ENCODE measurements at regions not wholly inside any gene's neighbourhood (a gene's known extent, or its start where the extent isn't known, plus 50 kb on each side); places are given as distances from the start of the nearest gene placed in this dataset.
"Not testable (repeated sequence)": the region's sequence is repeated elsewhere in the genome, so short reads cannot be mapped to it uniquely, and the experiment has no call there.

- H2BK20ac ChIP-seq (ENCODE audit: low read depth, low read length); intact Hi-C loops (cut with micrococcal nuclease); H3K27me3 ChIP-seq (ENCODE audit: control insufficient read depth, insufficient read depth, low read length); in situ Hi-C loops (cut with MboI; ENCODE audit: low sequenced_read_pairs); H3K79me1 ChIP-seq (ENCODE audit: low read depth in 1 of 2, low read length in 2 of 2); ATAC-seq (ENCODE audit: low read depth); H3K4me3 ChIP-seq (ENCODE audit: insufficient read depth, low read depth, low read length); H3K4ac ChIP-seq (ENCODE audit: low read depth, low read length); BruUV-seq (replicated peaks); H4K20me1 ChIP-seq (ENCODE audit: insufficient read depth, low read length); H3K4me2 ChIP-seq (ENCODE audit: low read depth, low read length); H2AK5ac ChIP-seq (ENCODE audit: low read depth, low read length); H2AK9ac ChIP-seq (replicated peaks; ENCODE audit: low read depth, low read length, poor library complexity); H2AFZ ChIP-seq (replicated peaks; ENCODE audit: low read length, poor library complexity); DNase-seq; H3K56ac ChIP-seq (ENCODE audit: extremely low read depth, insufficient read depth, low read length); H3K14ac ChIP-seq (replicated peaks; ENCODE audit: low read depth, low read length); H4K91ac ChIP-seq (ENCODE audit: insufficient read depth, low read depth, low read length); H2BK15ac ChIP-seq (ENCODE audit: low read depth, low read length); H3K9ac ChIP-seq (ENCODE audit: low read depth, low read length); H3K9me1 ChIP-seq (ENCODE audit: insufficient read depth, low read length); H3K23ac ChIP-seq (ENCODE audit: low read depth, low read length); H2BK5ac ChIP-seq (ENCODE audit: low read depth, low read length, poor library complexity, severe bottlenecking); H2BK120ac ChIP-seq (ENCODE audit: low read depth, low read length); POLR2A ChIA-PET (ENCODE audit: unreplicated experiment); H4K8ac ChIP-seq (ENCODE audit: low read depth in 2 of 2, low read length in 2 of 2); dilution Hi-C loops (cut with HindIII; ENCODE audit: low sequenced_read_pairs, unreplicated experiment); H4K5ac ChIP-seq (ENCODE audit: low read depth, low read length); H3K9me3 ChIP-seq (ENCODE audit: control insufficient read depth, insufficient read depth, low read length); CTCF ChIA-PET; H3K18ac ChIP-seq (ENCODE audit: low read depth, low read length); H3K27ac ChIP-seq (ENCODE audit: insufficient read depth, low read length); H3K36me3 ChIP-seq (ENCODE audit: control insufficient read depth, insufficient read depth, low read length): not testable (repeated sequence)
- peaks cover 16% of the 10 kb centered on the region for H3K4me1 ChIP-seq (ENCODE audit: control insufficient read depth, insufficient read depth, low read length)
- no CpG with 5 or more reads among the region's 9 CpGs for WGBS, 2 experiments (ENCODE audit: extremely low coverage in 2 of 2, insufficient read length in 1 of 2)
These were observed 542.5 kb upstream of the KLF4 start for GRCh38 chr9:108032079-108032478.

DNA sequence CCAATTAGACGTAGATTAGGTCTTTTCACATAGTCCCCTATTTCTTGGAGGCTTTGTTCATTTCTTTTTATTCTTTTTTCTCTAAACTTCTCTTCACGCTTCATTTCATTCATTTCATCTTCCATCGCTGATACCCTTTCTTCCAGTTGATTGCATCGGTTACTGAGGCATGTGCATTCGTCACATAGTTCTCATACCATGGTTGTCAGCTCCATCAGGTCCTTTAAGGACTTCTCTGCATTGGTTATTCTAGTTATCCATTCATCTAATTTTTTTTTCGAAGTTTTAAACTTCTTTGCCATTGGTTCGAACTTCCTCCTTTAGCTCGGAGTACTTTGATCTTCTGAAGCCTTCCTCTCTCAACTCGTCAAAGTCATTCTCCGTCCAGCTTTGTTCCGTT, 541.7 kb upstream of the KLF4 start:
- H3K18ac ChIP-seq (ENCODE audit: low read depth, low read length); H4K5ac ChIP-seq (ENCODE audit: low read depth, low read length); H3K79me1 ChIP-seq (ENCODE audit: low read depth in 1 of 2, low read length in 2 of 2); H2AK5ac ChIP-seq (ENCODE audit: low read depth, low read length); H3K23ac ChIP-seq (ENCODE audit: low read depth, low read length); H3K4me3 ChIP-seq (ENCODE audit: insufficient read depth, low read depth, low read length); H3K9ac ChIP-seq (ENCODE audit: low read depth, low read length); H3K56ac ChIP-seq (ENCODE audit: extremely low read depth, insufficient read depth, low read length); BruUV-seq (replicated peaks); H2BK20ac ChIP-seq (ENCODE audit: low read depth, low read length); H2BK15ac ChIP-seq (ENCODE audit: low read depth, low read length); H3K14ac ChIP-seq (replicated peaks; ENCODE audit: low read depth, low read length); H2BK120ac ChIP-seq (ENCODE audit: low read depth, low read length); H3K27me3 ChIP-seq (ENCODE audit: control insufficient read depth, insufficient read depth, low read length); CTCF ChIA-PET; H3K9me3 ChIP-seq (ENCODE audit: control insufficient read depth, insufficient read depth, low read length); H4K91ac ChIP-seq (ENCODE audit: insufficient read depth, low read depth, low read length); POLR2A ChIA-PET (ENCODE audit: unreplicated experiment); H4K8ac ChIP-seq (ENCODE audit: low read depth in 2 of 2, low read length in 2 of 2); ATAC-seq (ENCODE audit: low read depth); H3K4ac ChIP-seq (ENCODE audit: low read depth, low read length); H3K27ac ChIP-seq (ENCODE audit: insufficient read depth, low read length); in situ Hi-C loops (cut with MboI; ENCODE audit: low sequenced_read_pairs); H3K36me3 ChIP-seq (ENCODE audit: control insufficient read depth, insufficient read depth, low read length); H3K9me1 ChIP-seq (ENCODE audit: insufficient read depth, low read length); H4K20me1 ChIP-seq (ENCODE audit: insufficient read depth, low read length); H2BK5ac ChIP-seq (ENCODE audit: low read depth, low read length, poor library complexity, severe bottlenecking); H2AFZ ChIP-seq (replicated peaks; ENCODE audit: low read length, poor library complexity); dilution Hi-C loops (cut with HindIII; ENCODE audit: low sequenced_read_pairs, unreplicated experiment); H3K4me2 ChIP-seq (ENCODE audit: low read depth, low read length); intact Hi-C loops (cut with micrococcal nuclease); H2AK9ac ChIP-seq (replicated peaks; ENCODE audit: low read depth, low read length, poor library complexity); DNase-seq: not testable (repeated sequence)
- WGBS, 2 experiments (ENCODE audit: extremely low coverage in 2 of 2, insufficient read length in 1 of 2), result 100% methylated on average over 2 of the region's 11 CpGs; no CpG with 5 or more reads in 1 of the 2 experiments
- H3K4me1 ChIP-seq (ENCODE audit: control insufficient read depth, insufficient read depth, low read length), result peaks cover 16% of the 10 kb centered on the region
